GM21447 (cell line): ENCODE measurements at regions not wholly inside any gene's neighbourhood (a gene's known extent, or its start where the extent isn't known, plus 50 kb on each side); places are given as distances from the start of the nearest gene placed in this dataset.

ENCODE experiments used
- ATAC-seq: cut with Tn5 transposase; IDR thresholded peaks from one replicate; pipeline ENCODE4 v1.9.1; 2021; ENCODE audit not compliant: unreplicated experiment

DNA sequence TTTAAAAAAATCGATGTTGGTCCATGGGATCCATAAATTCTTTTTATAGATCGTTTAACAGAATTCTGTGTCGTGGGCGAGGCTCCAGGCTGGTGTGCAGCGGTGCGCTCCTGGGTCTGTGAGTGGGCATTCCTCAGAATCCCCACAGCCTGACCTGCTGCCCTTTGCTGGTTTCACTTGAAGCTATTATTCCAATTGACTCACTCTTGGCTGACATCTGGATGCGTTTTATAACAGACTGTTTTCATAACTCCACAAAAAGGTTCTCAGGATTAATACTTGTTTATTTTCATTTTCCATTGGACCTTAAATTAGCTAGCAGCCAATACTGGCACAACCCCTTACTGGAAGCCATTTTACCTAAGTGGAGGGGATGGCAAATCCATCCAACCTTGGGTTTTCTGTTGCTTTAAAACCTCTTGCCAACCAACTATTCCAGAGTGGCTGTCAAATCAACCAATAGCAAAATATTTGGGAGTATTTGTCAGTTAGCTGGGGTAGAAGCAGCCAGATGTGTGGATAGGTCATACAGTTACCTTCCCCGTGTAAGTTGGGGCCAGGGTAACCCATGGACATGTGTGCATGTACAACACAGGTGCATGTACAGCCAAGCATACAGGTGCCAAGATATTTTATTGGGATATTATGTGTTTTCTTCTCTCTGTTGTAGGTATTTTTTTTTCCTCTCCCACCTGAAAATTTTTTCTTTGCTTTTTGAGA, 160.7 kb upstream of the ZNF32 start:
- no peak for ATAC-seq

DNA sequence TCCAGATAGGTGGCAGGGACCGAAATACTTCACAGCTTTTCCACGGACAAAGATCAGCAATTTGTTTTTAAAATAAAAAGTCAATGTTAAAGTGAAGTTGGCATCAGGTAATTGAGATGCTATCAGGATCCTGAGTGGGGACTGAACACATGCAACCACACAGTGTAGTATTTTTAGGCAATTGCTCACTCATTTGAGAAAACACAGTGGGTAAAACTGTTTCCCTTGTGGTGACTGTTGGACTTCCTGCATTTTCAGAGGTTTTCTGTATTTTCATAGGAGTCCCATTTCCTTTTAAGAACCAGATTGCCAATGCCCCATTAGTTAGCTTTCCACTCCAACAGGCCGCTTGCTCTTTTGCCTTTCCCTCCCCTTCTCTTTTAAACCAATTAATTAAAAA, 159.5 kb upstream of the ZNF32 start:
- peak; percentile 81 for ATAC-seq

GRCh38 chr10:43806831-43807640, 158.4 kb upstream of the ZNF32 start:
- ATAC-seq = no peak

DNA sequence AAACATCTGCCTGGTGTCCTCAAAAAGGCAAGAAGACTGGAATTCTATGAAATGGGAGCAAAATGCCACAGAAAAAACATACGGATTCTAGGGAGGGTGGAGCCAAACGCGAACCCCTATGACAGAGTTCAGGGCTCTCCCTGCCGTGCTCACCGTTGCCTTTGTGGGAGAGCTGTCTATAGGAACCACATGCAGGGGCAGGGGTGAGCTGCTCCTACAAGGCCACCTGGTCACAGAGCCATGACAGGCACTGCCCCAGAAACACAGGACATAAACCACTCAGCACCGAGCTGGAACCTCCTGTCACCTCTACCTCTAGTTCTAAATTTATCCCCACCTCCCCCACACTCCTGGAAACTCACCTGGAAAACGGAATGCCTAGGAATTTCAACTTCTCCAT, 155.1 kb upstream of the ZNF32 start:
- no peak for ATAC-seq

GRCh38 chr10:43802988-43803696, 154.5 kb upstream of the ZNF32 start:
- ATAC-seq = no peak

- ATAC-seq = no peak
These were observed 152.9 kb upstream of the ZNF32 start for GRCh38 chr10:43801626-43802025.

DNA sequence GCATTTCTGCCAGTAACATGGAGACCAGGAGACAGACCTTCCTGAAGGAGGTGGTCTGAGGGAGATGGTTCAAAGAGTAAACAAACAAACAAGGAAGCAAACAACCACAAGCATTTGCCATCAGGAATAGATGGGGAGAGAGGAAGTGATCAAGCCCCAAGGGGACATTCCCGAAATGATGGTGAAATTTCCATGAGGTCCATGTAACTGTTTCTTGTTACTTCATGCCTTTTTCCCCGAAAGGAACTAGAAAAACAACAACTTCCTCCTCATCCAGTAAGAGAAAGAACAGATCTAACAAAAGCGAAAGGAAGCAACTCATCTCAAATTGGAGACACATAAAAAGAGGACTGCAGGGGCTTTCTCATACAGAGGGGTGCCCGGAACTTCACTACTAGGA, 152.5 kb upstream of the ZNF32 start:
- no peak for ATAC-seq

GRCh38 chr10:43796781-43797180, 148.1 kb upstream of the ZNF32 start:
- no peak for ATAC-seq

DNA sequence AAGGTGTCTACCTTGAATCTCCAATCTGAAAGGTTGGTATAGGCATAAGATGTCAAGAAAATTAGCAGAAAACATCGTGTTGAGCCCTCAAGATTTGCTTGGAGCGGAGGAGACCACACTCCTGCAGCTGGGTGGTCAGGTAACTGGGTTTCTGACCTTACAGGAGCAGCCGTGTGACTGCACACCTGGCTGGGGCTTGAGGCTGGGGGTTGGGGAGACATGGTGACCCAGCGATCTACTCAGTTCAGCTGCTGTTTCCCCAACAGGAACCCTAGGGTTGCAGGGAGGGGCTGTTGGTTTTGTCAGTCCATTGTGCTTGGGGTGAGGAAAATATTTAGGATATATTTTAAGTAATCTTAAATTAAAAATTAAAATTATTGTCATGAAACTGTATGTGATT, 147.0 kb upstream of the ZNF32 start:
- ATAC-seq = no peak

GRCh38 chr10:43795093-43795492, 146.4 kb upstream of the ZNF32 start:
- ATAC-seq = no peak

DNA sequence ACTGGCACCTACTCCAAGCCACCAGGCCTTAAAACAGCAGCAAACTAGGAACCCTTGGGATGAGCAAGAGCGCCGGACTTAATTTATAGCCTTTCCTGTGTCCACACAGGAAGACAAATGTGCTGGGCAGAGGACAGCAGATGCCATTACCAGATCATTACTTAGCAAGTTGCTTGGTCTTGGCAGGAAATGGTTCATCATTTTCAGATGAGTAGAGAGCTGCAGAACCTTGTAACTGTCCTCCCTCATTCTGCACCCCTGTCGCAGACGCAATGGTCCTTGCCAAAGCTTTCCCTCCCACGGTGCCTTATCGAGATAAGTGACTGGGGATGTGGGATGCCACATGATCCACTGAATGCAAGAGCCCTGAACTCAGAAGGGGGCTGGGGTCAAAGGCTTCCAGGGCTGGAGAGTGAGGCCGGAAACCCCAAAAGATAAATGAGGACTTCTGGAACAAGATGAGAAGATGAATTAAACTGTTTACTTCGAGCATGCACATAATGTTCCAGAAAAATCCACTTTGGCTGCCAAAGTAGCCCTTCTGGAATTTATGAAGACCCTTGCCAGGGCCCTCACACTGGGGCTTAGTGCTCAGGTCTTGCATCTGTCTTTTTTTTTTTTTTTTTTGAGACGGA, 145.6 kb upstream of the ZNF32 start:
- ATAC-seq = no peak

GRCh38 chr10:43793704-43794103, 145.0 kb upstream of the ZNF32 start:
- no peak for ATAC-seq

GRCh38 chr10:43790147-43790546, 141.5 kb upstream of the ZNF32 start:
- no peak for ATAC-seq

- ATAC-seq = no peak
These were observed 136.6 kb upstream of the ZNF32 start for GRCh38 chr10:43785252-43785651.

- ATAC-seq = no peak
These were observed 134.1 kb upstream of the ZNF32 start for GRCh38 chr10:43782814-43783213.

- no peak for ATAC-seq
These were observed 133.0 kb upstream of the ZNF32 start for GRCh38 chr10:43781480-43782361.

- ATAC-seq = no peak
These were observed 129.9 kb upstream of the ZNF32 start for GRCh38 chr10:43778571-43778970.

GRCh38 chr10:43775384-43775783, 126.7 kb upstream of the ZNF32 start:
- no peak for ATAC-seq

- ATAC-seq = no peak
These were observed 125.6 kb upstream of the ZNF32 start for GRCh38 chr10:43774234-43774769.

DNA sequence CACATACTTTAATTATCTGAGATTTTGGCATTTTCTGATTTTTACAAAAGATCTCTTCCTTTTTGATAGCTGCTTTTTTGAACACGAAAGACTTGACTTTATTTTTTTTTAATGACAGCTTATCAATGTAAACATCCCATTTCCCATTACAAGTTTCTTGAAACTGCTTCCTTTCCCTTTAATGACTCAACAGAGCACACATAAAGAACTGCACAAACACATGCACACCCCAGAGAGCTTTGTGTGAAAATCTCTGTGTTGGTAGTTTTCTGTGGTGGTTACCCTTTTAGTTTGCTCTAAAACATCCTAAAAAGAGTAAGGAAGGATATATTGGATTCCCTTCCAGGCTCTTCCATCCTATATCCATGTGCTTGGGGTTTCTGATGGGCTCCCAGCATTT, 125.1 kb upstream of the ZNF32 start:
- ATAC-seq = no peak
